NCI-H82 treated with DMSO at 0.1 percent for 48 hours (cell line): ENCODE measurements at regions not wholly inside any gene's neighbourhood (a gene's known extent, or its start where the extent isn't known, plus 50 kb on each side); places are given as distances from the start of the nearest gene placed in this dataset.

Source experiments
- DNase-seq: peaks from one replicate; lab custom pipeline; 2025; ENCODE audit not compliant: unreplicated experiment; lab: John Stamatoyannopoulos, UW

- peak; percentile 29 for DNase-seq
Measured at GRCh38 chr21:17903029-17903806, 84.1 kb upstream of the C21orf91 start.

GRCh38 chr21:17901458-17902079 lies 82.4 kb upstream of the C21orf91 start:
- no peak for DNase-seq

GRCh38 chr21:17900990-17901385 lies 81.8 kb upstream of the C21orf91 start:
- DNase-seq = no peak

- DNase-seq = no peak
Measured at GRCh38 chr21:17900281-17900989, 81.3 kb upstream of the C21orf91 start.

GRCh38 chr21:17889171-17889570 lies 70.0 kb upstream of the C21orf91 start:
- no peak for DNase-seq

GRCh38 chr21:17869115-17869514 lies 50.0 kb upstream of the C21orf91 start:
- no peak for DNase-seq
